CD4-positive, alpha-beta T cell (primary cell): ENCODE measurements at regions not wholly inside any gene's neighbourhood (a gene's known extent, or its start where the extent isn't known, plus 50 kb on each side); places are given as distances from the start of the nearest gene placed in this dataset.
"Not testable (repeated sequence)": the region's sequence is repeated elsewhere in the genome, so short reads cannot be mapped to it uniquely, and the experiment has no call there.

ENCODE experiments used
- ATAC-seq: fragments of 200-7000 bp; cut with Tn5 transposase; one replicate; pipeline ENCODE4 v1.10.0; 2022; ENCODE audit warnings: mild to moderate bottlenecking; ENCODE audit not compliant: poor library complexity
- CTCF ChIA-PET: fragments of 350-600 bp; sonication (Branson Sonifier 250); formaldehyde crosslinking; loops from one replicate; lab custom pipeline; 2021; ENCODE audit warnings: antibody characterized with exemption, inconsistent platforms; lab: Charles Lee
- POLR2A ChIA-PET: fragments of 350-600 bp; sonication (Branson Sonifier 250); formaldehyde crosslinking; loops from one replicate; lab custom pipeline; 2021; ENCODE audit warnings: antibody characterized with exemption, inconsistent platforms; lab: Charles Lee
- DNase-seq, 14 experiments: peaks; one replicate each; pipeline ENCODE4 v3.0.0-alpha.2; 2013 to 2020; ENCODE audit warnings: mixed read lengths in 2 of 14
- H3K27ac ChIP-seq, 2 donors: one replicate each; pipeline versions ENCODE4 v1.5.1 to v1.7.0; 2013; ENCODE audit warnings: low read length in 2 of 2, low read depth in 1 of 2, mild to moderate bottlenecking in 1 of 2
- H3K27me3 ChIP-seq, 2 experiments: 1 replicate in 1 of 2; 2 replicates in 1 of 2; pipeline versions ENCODE4 v1.6.1 to v1.7.0; 2013; ENCODE audit warnings: low read length in 2 of 2, control low read depth in 1 of 2, mild to moderate bottlenecking in 1 of 2, moderate library complexity in 1 of 2; ENCODE audit not compliant: insufficient read depth in 2 of 2, control insufficient read depth in 1 of 2
- H3K36me3 ChIP-seq: one replicate; pipeline ENCODE4 v1.6.1; 2013; ENCODE audit warnings: low read length, control low read depth; ENCODE audit not compliant: insufficient read depth
- H3K4me1 ChIP-seq: one replicate; pipeline ENCODE4 v1.6.1; 2013; ENCODE audit warnings: low read length, control low read depth; ENCODE audit not compliant: insufficient read depth
- H3K4me3 ChIP-seq: one replicate; pipeline ENCODE4 v1.5.1; 2013; ENCODE audit warnings: mild to moderate bottlenecking, low read length, moderate library complexity
- H3K9me3 ChIP-seq, 2 experiments: 1 replicate in 1 of 2; 2 replicates in 1 of 2; pipeline versions ENCODE4 v1.6.1 to v1.7.0; 2013; ENCODE audit warnings: low read length in 2 of 2, mild to moderate bottlenecking in 2 of 2, control low read depth in 1 of 2, moderate library complexity in 1 of 2; ENCODE audit not compliant: control insufficient read depth in 1 of 2, insufficient read depth in 1 of 2
- H3K27ac Mint-ChIP-seq: one replicate; pipeline ENCODE4 v1.8.0; 2020; ENCODE audit warnings: mixed read lengths
- H3K27me3 Mint-ChIP-seq: one replicate; pipeline ENCODE4 v1.8.0; 2021; ENCODE audit warnings: mixed read lengths
- H3K36me3 Mint-ChIP-seq: one replicate; pipeline ENCODE4 v1.8.0; 2021; ENCODE audit warnings: low read depth, mixed read lengths
- H3K4me1 Mint-ChIP-seq: one replicate; pipeline ENCODE4 v1.8.0; 2021; ENCODE audit warnings: low read depth, mixed read lengths
- H3K4me3 Mint-ChIP-seq: one replicate; pipeline ENCODE4 v1.8.0; 2020; ENCODE audit warnings: mild to moderate bottlenecking, mixed read lengths
- H3K9me3 Mint-ChIP-seq: one replicate; pipeline ENCODE4 v1.8.0; 2020; ENCODE audit warnings: mixed read lengths
- CTCF ChIP-seq: fragments of 200-600 bp; IDR thresholded peaks from one replicate; pipeline ENCODE4 v1.8.0; 2022; ENCODE audit warnings: antibody characterized with exemption, mild to moderate bottlenecking
- intact Hi-C, 2 experiments: fragments of 100-400 bp; cut with DNase I in 1 of 2; cut with micrococcal nuclease in 1 of 2; formaldehyde crosslinking; loops; one replicate each; pipeline versions ENCODE4 v1.15.1 to v1.9.0; 2023 to 2025; cut with DNase I, micrococcal nuclease

- Mint-ChIP-seq H3K9me3 (peaks cover 4% of the 10 kb centered on the region), H3K4me1 (no peaks in the 10 kb centered on the region), H3K27me3 (no peaks in the 10 kb centered on the region), H3K27ac (no peak overlapping the region), H3K4me3 (no peak overlapping the region), H3K36me3 (no peaks in the 10 kb centered on the region)
- DNase-seq (no peak), ATAC-seq (no peak)
- H3K27ac ChIP-seq = no peak overlapping the region
- H3K4me1 ChIP-seq = no peaks in the 10 kb centered on the region
- no peak overlapping the region for H3K4me3 ChIP-seq
- POLR2A ChIA-PET = no interaction called here
- no peaks in the 10 kb centered on the region for H3K27me3 ChIP-seq
- CTCF ChIA-PET = no interaction called here
- H3K36me3 ChIP-seq = no peaks in the 10 kb centered on the region
- intact Hi-C loops = no loop called here
- H3K9me3 ChIP-seq = no peaks in the 10 kb centered on the region
- no peak for TF ChIP-seq CTCF
Measured at GRCh38 chr5:118518720-118519119, 469.6 kb downstream of the DTWD2 start.

- H3K27me3 Mint-ChIP-seq = no peaks in the 10 kb centered on the region
- Histone ChIP-seq H3K9me3 (no peaks in the 10 kb centered on the region), H3K36me3 (no peaks in the 10 kb centered on the region), H3K27me3 (no peaks in the 10 kb centered on the region), H3K27ac (no peak overlapping the region), H3K4me3 (no peak overlapping the region), H3K4me1 (no peaks in the 10 kb centered on the region)
- no peak for TF ChIP-seq CTCF
- ATAC-seq (no peak), DNase-seq (no peak)
- no peaks in the 10 kb centered on the region for H3K36me3 Mint-ChIP-seq
- H3K27ac Mint-ChIP-seq = no peak overlapping the region
- intact Hi-C loops = no loop called here
- H3K4me1 Mint-ChIP-seq = no peaks in the 10 kb centered on the region
- ChIA-PET POLR2A (no interaction called here), CTCF (no interaction called here)
- peaks cover 2% of the 10 kb centered on the region for H3K9me3 Mint-ChIP-seq
- no peak overlapping the region for H3K4me3 Mint-ChIP-seq
Measured at GRCh38 chr5:118511846-118512245, 476.5 kb downstream of the DTWD2 start.

GRCh38 chr5:118506217-118506852 lies 482.0 kb downstream of the DTWD2 start:
- CTCF ChIA-PET = no interaction called here
- H3K4me1 ChIP-seq = no peaks in the 10 kb centered on the region
- H3K36me3 Mint-ChIP-seq = no peaks in the 10 kb centered on the region
- no peak overlapping the region for H3K27ac Mint-ChIP-seq
- no peaks in the 10 kb centered on the region for H3K36me3 ChIP-seq
- peaks cover 0 to 12% of the 10 kb centered on the region in 2 experiments for H3K9me3 ChIP-seq
- H3K27me3 Mint-ChIP-seq = no peaks in the 10 kb centered on the region
- no peak overlapping the region for H3K4me3 ChIP-seq
- no peak overlapping the region for H3K27ac ChIP-seq
- peaks cover 6% of the 10 kb centered on the region for H3K9me3 Mint-ChIP-seq
- POLR2A ChIA-PET = no interaction called here
- intact Hi-C loops = no loop called here
- DNase-seq = no peak
- TF ChIP-seq CTCF = no peak
- H3K4me1 Mint-ChIP-seq = no peaks in the 10 kb centered on the region
- no peak for ATAC-seq
- H3K4me3 Mint-ChIP-seq = no peak overlapping the region
- H3K27me3 ChIP-seq = no peaks in the 10 kb centered on the region

GRCh38 chr5:118502232-118502631 lies 486.1 kb downstream of the DTWD2 start:
- H3K36me3 Mint-ChIP-seq, H3K36me3 ChIP-seq, H3K4me1 ChIP-seq, CTCF ChIA-PET, intact Hi-C loops, H3K4me3 Mint-ChIP-seq, DNase-seq, H3K9me3 Mint-ChIP-seq, H3K27me3 ChIP-seq, H3K27ac ChIP-seq, H3K27ac Mint-ChIP-seq, H3K27me3 Mint-ChIP-seq, H3K4me3 ChIP-seq, ATAC-seq, H3K4me1 Mint-ChIP-seq, POLR2A ChIA-PET: not testable (repeated sequence)
- H3K9me3 ChIP-seq = peaks cover 0 to 12% of the 10 kb centered on the region in 2 experiments
